Brain microvascular endothelial cell (primary cell): ENCODE measurements at regions not wholly inside any gene's neighbourhood (a gene's known extent, or its start where the extent isn't known, plus 50 kb on each side); places are given as distances from the start of the nearest gene placed in this dataset.

Experiments used
- DNase-seq: peaks from one replicate; pipeline ENCODE4 v3.0.0-alpha.2; 2020
- H3K27ac ChIP-seq: fragments of 250-450 bp; sonication (Bioruptor Pico); 2 replicates; pipeline ENCODE4 v1.5.1; 2020; ENCODE audit warnings: mild to moderate bottlenecking, moderate library complexity
- H3K27me3 ChIP-seq: fragments of 250-450 bp; sonication (Bioruptor Pico); replicated peaks from 2 replicates; pipeline ENCODE4 v1.5.1; 2020; ENCODE audit warnings: mild to moderate bottlenecking
- H3K36me3 ChIP-seq: fragments of 250-450 bp; sonication (Bioruptor Pico); replicated peaks from 2 replicates; pipeline ENCODE4 v1.5.1; 2020; ENCODE audit warnings: mild to moderate bottlenecking
- H3K4me3 ChIP-seq: 2 replicates; pipeline ENCODE4 v1.5.1; 2011; ENCODE audit warnings: low read depth, mild to moderate bottlenecking, control low read depth, low read length, moderate library complexity
- CTCF ChIP-seq: IDR thresholded peaks from 2 replicates; pipeline ENCODE4 v1.5.1; 2011; ENCODE audit warnings: low read depth, mild to moderate bottlenecking, moderate library complexity, low read length, control low read depth, inconsistent platforms; ENCODE audit errors: missing control alignments
- in situ Hi-C: cut with HindIII; loops from 2 replicates; pipeline ENCODE4 v1.10.0; 2017; ENCODE audit warnings: low sequenced_read_pairs, low pct_ligation_motif_present

- peak; percentile 61 for DNase-seq
- in situ Hi-C loops, result no loop called here
- H3K36me3 ChIP-seq, result no peaks in the 10 kb centered on the region
- no peak for TF ChIP-seq CTCF
- no peak overlapping the region for H3K27ac ChIP-seq
- no peak overlapping the region for H3K4me3 ChIP-seq
- H3K27me3 ChIP-seq, result peaks cover 2% of the 10 kb centered on the region
These were observed 249.4 kb downstream of the LOXHD1 start for GRCh38 chr18:46407486-46408166.

GRCh38 chr18:46408334-46408987 is 248.6 kb downstream of the LOXHD1 start:
- Histone ChIP-seq H3K27me3 (peaks cover 4% of the 10 kb centered on the region), H3K27ac (no peak overlapping the region), H3K4me3 (no peak overlapping the region), H3K36me3 (no peaks in the 10 kb centered on the region)
- peak; percentile 27 for DNase-seq
- peak; percentile 31 for TF ChIP-seq CTCF
- in situ Hi-C loops, result no loop called here

GRCh38 chr18:46411191-46411828 is 245.7 kb downstream of the LOXHD1 start:
- Histone ChIP-seq H3K4me3 (no peak overlapping the region), H3K27ac (no peak overlapping the region), H3K36me3 (no peaks in the 10 kb centered on the region), H3K27me3 (peaks cover 4% of the 10 kb centered on the region)
- no peak for DNase-seq
- no peak for TF ChIP-seq CTCF
- in situ Hi-C loops, result no loop called here

- no peaks in the 10 kb centered on the region for H3K36me3 ChIP-seq
- no peak for DNase-seq
- H3K4me3 ChIP-seq, result no peak overlapping the region
- no peak for TF ChIP-seq CTCF
- in situ Hi-C loops, result no loop called here
- no peak overlapping the region for H3K27ac ChIP-seq
- H3K27me3 ChIP-seq, result peaks cover 4% of the 10 kb centered on the region
These were observed 244.9 kb downstream of the LOXHD1 start for GRCh38 chr18:46411867-46412690.

- no peak for DNase-seq
- in situ Hi-C loops, result no loop called here
- TF ChIP-seq CTCF, result no peak
- Histone ChIP-seq H3K27ac (no peak overlapping the region), H3K36me3 (no peaks in the 10 kb centered on the region), H3K4me3 (no peak overlapping the region), H3K27me3 (peaks cover 4% of the 10 kb centered on the region)
These were observed 244.1 kb downstream of the LOXHD1 start for GRCh38 chr18:46412916-46413315.
